HL-60 (cell line): ENCODE measurements at regions not wholly inside any gene's neighbourhood (a gene's known extent, or its start where the extent isn't known, plus 50 kb on each side); places are given as distances from the start of the nearest gene placed in this dataset.
"Not testable (repeated sequence)": the region's sequence is repeated elsewhere in the genome, so short reads cannot be mapped to it uniquely, and the experiment has no call there.

ENCODE experiments used
- DNase-seq, 2 experiments: peaks; one replicate each; pipeline ENCODE4 v3.0.0-alpha.2; 2010 to 2020; ENCODE audit warnings: low read depth in 1 of 2, low spot score in 1 of 2
- H3K27ac ChIP-seq: fragments of 250-450 bp; sonication (Bioruptor Pico); replicated peaks from 2 replicates; pipeline ENCODE4 v1.5.1; 2020; ENCODE audit warnings: mild to moderate bottlenecking, moderate library complexity
- H3K27me3 ChIP-seq: fragments of 250-450 bp; sonication (Bioruptor Pico); 2 replicates; pipeline ENCODE4 v1.5.1; 2021; ENCODE audit warnings: mild to moderate bottlenecking, moderate library complexity; ENCODE audit not compliant: insufficient read depth, poor library complexity, severe bottlenecking
- H3K4me3 ChIP-seq: replicated peaks from 2 replicates; pipeline ENCODE4 v1.5.1; 2011; ENCODE audit warnings: mild to moderate bottlenecking, control low read depth, low read length; ENCODE audit not compliant: insufficient read depth
- CTCF ChIP-seq: IDR thresholded peaks from one replicate; pipeline ENCODE4 v1.5.1; 2011; ENCODE audit warnings: low read length, control low read depth, inconsistent platforms; ENCODE audit not compliant: insufficient read depth
- GABPA ChIP-seq: IDR thresholded peaks from 2 replicates; pipeline ENCODE4 v1.6.1; 2012; ENCODE audit warnings: low read depth
- POLR2AphosphoS5 ChIP-seq: IDR thresholded peaks from 2 replicates; pipeline ENCODE4 v1.6.1; 2012; ENCODE audit warnings: low read depth
- REST ChIP-seq: IDR thresholded peaks from 2 replicates; pipeline ENCODE4 v1.6.1; 2012; ENCODE audit warnings: low read depth; ENCODE audit not compliant: insufficient replicate concordance
- SPI1 ChIP-seq: IDR thresholded peaks from 2 replicates; pipeline ENCODE4 v1.6.1; 2012; ENCODE audit warnings: low read depth, mild to moderate bottlenecking, borderline replicate concordance

DNA sequence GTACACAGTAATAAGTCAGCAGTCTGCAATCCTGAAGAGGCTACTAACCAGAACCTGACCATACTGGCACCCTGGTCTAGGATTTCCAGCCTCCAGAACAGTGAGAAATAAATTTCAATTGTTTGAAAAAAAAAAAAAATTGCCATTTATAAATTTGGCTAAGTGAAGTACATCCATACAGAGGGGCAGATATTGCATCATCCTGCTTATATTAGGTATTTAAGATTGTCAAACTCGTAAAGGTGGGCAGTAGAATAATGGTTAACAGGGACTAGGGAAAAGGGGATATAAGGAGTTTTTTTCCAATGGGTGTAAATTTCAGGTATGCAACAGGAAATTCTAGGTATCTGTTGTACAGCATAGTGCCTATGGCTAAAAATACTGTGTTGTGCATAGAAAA lies 1250.9 kb downstream of the BRINP3 start:
- TF ChIP-seq POLR2AphosphoS5 (no peak), REST (no peak), SPI1 (no peak), GABPA (no peak), CTCF (no peak)
- H3K27me3 ChIP-seq: no peaks in the 10 kb centered on the region
- no peak for DNase-seq
- H3K27ac ChIP-seq: no peak overlapping the region
- H3K4me3 ChIP-seq: no peak overlapping the region

DNA sequence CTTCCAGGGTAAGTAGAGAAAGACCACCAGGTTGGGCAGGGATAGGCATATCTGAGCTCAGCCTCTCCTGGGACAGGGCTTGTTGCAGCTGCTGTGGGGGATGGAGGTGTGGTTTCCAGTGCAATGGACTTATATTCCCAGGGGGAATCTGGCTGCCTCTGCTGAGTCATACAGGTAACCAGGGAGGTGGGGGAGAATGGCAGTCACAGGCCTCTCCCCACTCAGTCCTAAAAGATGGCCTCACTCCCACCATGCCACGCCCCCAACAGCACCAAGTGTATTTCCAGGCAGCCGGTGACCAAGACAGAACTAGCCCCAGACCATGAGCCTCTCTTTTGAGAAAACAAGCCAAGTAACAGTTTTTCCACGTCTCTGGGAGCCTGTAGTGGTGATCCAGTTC lies 1240.7 kb downstream of the BRINP3 start:
- H3K27ac ChIP-seq: no peak overlapping the region
- TF ChIP-seq GABPA (no peak), REST (no peak), POLR2AphosphoS5 (no peak)
- no peak for DNase-seq
- no peak overlapping the region for H3K4me3 ChIP-seq
- H3K27me3 ChIP-seq: no peaks in the 10 kb centered on the region

DNA sequence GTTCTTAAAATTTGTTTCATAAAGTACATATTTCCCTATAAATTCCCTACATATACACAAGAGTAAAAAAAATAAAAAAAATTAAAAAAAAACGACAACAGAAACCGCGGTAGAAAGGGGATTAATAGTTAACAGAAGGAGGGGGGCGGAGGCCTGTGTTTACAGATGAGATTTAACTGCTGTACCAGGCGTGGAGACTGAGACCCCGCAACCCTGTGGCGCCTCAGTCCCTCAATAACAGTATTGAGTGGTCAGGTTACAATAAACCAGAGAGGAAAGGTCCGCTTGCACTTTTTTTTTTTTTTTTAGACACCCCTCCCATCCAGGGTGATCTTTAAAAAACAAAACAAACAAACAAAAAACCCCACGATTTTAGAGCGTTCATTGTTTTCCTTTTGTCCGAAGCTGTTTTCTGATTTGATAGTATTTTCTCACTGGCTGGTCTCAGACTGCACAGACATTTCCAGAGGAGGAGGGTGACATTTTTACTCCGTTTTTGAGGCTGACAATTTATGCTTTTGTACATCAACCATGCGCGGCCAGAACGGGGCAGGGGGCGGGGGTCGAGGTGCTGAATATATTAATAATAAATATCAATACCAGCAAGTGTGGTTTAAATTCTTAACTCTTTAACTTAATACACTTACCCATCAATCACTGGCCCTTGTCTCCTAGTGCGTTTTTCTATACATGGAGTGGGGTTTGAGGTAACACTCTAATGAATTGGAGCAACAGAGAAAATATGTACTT lies 1223.9 kb downstream of the BRINP3 start:
- Histone ChIP-seq H3K4me3 (no peak overlapping the region), H3K27me3 (no peaks in the 10 kb centered on the region), H3K27ac (no peak overlapping the region)
- DNase-seq: no peak
- no peak for TF ChIP-seq GABPA
- TF ChIP-seq SPI1: no peak

GRCh38 chr1:189261128-189261527 lies 1216.5 kb downstream of the BRINP3 start:
- not testable (repeated sequence) for H3K27ac ChIP-seq, H3K27me3 ChIP-seq, DNase-seq, H3K4me3 ChIP-seq

DNA sequence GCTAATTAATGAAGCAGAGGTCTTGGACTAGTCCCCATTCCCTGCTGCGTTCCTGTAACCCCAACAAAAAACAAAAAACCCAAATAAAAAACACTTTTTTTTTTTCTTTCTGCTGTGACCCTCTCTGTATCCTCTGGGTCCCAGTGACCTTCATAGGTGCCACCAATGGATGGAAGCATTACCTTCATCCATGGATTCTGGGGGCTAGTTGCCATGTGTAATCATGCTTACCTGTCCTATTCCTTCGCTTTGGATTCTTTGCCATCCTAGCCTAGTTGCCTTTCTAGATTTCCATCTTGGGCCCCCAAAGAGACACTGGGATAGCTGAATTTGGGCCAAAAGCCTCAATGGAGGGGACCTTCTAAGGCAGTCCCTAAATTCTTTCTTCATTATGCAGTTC lies 1208.7 kb downstream of the BRINP3 start:
- DNase-seq: no peak
- TF ChIP-seq CTCF: no peak
- no peak for TF ChIP-seq GABPA
- no peak for TF ChIP-seq POLR2AphosphoS5
- no peak for TF ChIP-seq REST
- TF ChIP-seq SPI1: no peak
- Histone ChIP-seq H3K4me3 (no peak overlapping the region), H3K27me3 (no peaks in the 10 kb centered on the region), H3K27ac (no peak overlapping the region)
